SK-N-SH (cell line): ENCODE measurements at regions not wholly inside any gene's neighbourhood (a gene's known extent, or its start where the extent isn't known, plus 50 kb on each side); places are given as distances from the start of the nearest gene placed in this dataset.

Experiments
- CTCF ChIA-PET: fragments of 300-600, 350-600 bp; formaldehyde crosslinking; extraction: SDS; loops from one replicate; lab custom pipeline; 2021; lab: Yijun Ruan, JAX
- POLR2A ChIA-PET: fragments of 350-600 bp; sonication (Branson Sonifier 250); formaldehyde crosslinking; extraction: SDS; loops from one replicate; lab custom pipeline; 2020; ENCODE audit warnings: antibody characterized with exemption, inconsistent platforms; lab: Yijun Ruan, JAX
- DNase-seq: peaks from one replicate; pipeline ENCODE4 v3.0.0; 2012
- H2AFZ ChIP-seq: fragments of 200-600 bp; sonication (generic); 2 replicates; pipeline ENCODE4 v1.8.1; 2016; ENCODE audit warnings: antibody characterized with exemption, mild to moderate bottlenecking, low read depth
- H3F3A ChIP-seq: fragments of 200-600 bp; sonication (generic); replicated peaks from 2 replicates; pipeline ENCODE3; 2016; ENCODE audit warnings: antibody characterized with exemption, mild to moderate bottlenecking; ENCODE audit not compliant: insufficient read depth
- H3K27ac ChIP-seq, 2 experiments: fragments of 200-500 bp in 1 of 2; fragments of 200-600 bp in 1 of 2; sonication (Bioruptor generic) in 1 of 2; sonication (generic), shearing (Covaris generic) in 1 of 2; 2 replicates each; pipeline versions ENCODE4 v1.5.1 to v1.6.1; 2014 to 2016; ENCODE audit warnings: low read depth in 2 of 2, inconsistent platforms in 1 of 2, low read length in 1 of 2, mild to moderate bottlenecking in 1 of 2, mixed read lengths in 1 of 2
- H3K27me3 ChIP-seq: fragments of 200-600 bp; sonication (generic), shearing (Covaris generic); 2 replicates; pipeline ENCODE4 v1.6.1; 2016; ENCODE audit warnings: mixed run types; ENCODE audit not compliant: insufficient read depth
- H3K36me3 ChIP-seq, 2 experiments: fragments of 200-500 bp in 1 of 2; fragments of 200-600 bp in 1 of 2; sonication (Bioruptor generic) in 1 of 2; sonication (generic) in 1 of 2; replicated peaks in 1 of 2; 2 replicates each; pipeline versions ENCODE3 to v1.5.1; 2014 to 2016; ENCODE audit warnings: low read length in 1 of 2, mild to moderate bottlenecking in 1 of 2; ENCODE audit not compliant: insufficient read depth in 2 of 2, control insufficient read depth in 1 of 2
- H3K4me1 ChIP-seq, 2 experiments: fragments of 200-500 bp in 1 of 2; fragments of 200-600 bp in 1 of 2; sonication (Bioruptor generic) in 1 of 2; sonication (generic), shearing (Covaris generic) in 1 of 2; 2 replicates each; pipeline versions ENCODE4 v1.5.1 to v1.6.1; 2014 to 2016; ENCODE audit warnings: low read depth in 1 of 2, low read length in 1 of 2, mixed run types in 1 of 2; ENCODE audit not compliant: insufficient read depth in 2 of 2, control insufficient read depth in 1 of 2
- H3K4me2 ChIP-seq: fragments of 200-600 bp; sonication (generic), shearing (Covaris generic); 2 replicates; pipeline ENCODE4 v1.6.1; 2017; ENCODE audit warnings: mixed run types
- H3K4me3 ChIP-seq, 2 experiments: fragments of 200-500 bp in 1 of 2; fragments of 200-600 bp in 1 of 2; sonication (Bioruptor generic) in 1 of 2; sonication (generic), shearing (Covaris generic) in 1 of 2; 2 replicates each; pipeline versions ENCODE4 v1.5.1 to v1.8.1; 2014 to 2016; ENCODE audit warnings: low read depth in 2 of 2, inconsistent platforms in 1 of 2, low read length in 1 of 2, mild to moderate bottlenecking in 1 of 2, mixed read lengths in 1 of 2, moderate library complexity in 1 of 2
- H3K79me2 ChIP-seq: fragments of 200-600 bp; sonication (generic); 2 replicates; pipeline ENCODE4 v1.8.1; 2017; ENCODE audit warnings: mild to moderate bottlenecking; ENCODE audit not compliant: insufficient read depth
- H3K9ac ChIP-seq: fragments of 200-600 bp; sonication (generic); 2 replicates; pipeline ENCODE4 v1.6.1; 2017; ENCODE audit warnings: mixed run types
- H3K9me2 ChIP-seq: fragments of 200-600 bp; sonication (generic); 2 replicates; pipeline ENCODE4 v1.6.1; 2017; ENCODE audit warnings: mixed run types
- H3K9me3 ChIP-seq: fragments of 200-600 bp; sonication (generic); 2 replicates; pipeline ENCODE4 v1.6.1; 2017; ENCODE audit warnings: mixed run types, mild to moderate bottlenecking, moderate library complexity
- H4K20me1 ChIP-seq: fragments of 200-600 bp; sonication (generic); 2 replicates; pipeline ENCODE4 v1.6.1; 2017; ENCODE audit warnings: mild to moderate bottlenecking, mixed run types; ENCODE audit not compliant: insufficient read depth
- EZH2phosphoT487 ChIP-seq: fragments of 200-600 bp; sonication (generic); IDR thresholded peaks from 2 replicates; pipeline ENCODE4 v1.6.1; 2017; ENCODE audit warnings: low read depth, mixed run types, mild to moderate bottlenecking, antibody characterized with exemption, moderate library complexity, borderline replicate concordance
- FOXJ3 ChIP-seq: sonication (generic); formaldehyde crosslinking; IDR thresholded peaks from 2 replicates; pipeline ENCODE4 v1.5.1; 2020; ENCODE audit warnings: mild to moderate bottlenecking, missing genetic modification reagents
- GATA2 ChIP-seq: sonication (generic); formaldehyde crosslinking; IDR thresholded peaks from 2 replicates; pipeline ENCODE4 v1.5.0; 2020; ENCODE audit warnings: mild to moderate bottlenecking, missing genetic modification reagents
- MAX ChIP-seq: IDR thresholded peaks from 2 replicates; pipeline ENCODE4 v1.4.0; 2012; ENCODE audit warnings: low read depth
- MXI1 ChIP-seq: IDR thresholded peaks from 2 replicates; pipeline ENCODE4 v1.6.1; 2012; ENCODE audit warnings: mild to moderate bottlenecking, low read depth, low read length, improper control_type of control experiment
- NFIC ChIP-seq: IDR thresholded peaks from 2 replicates; pipeline ENCODE4 v1.4.0; 2012; ENCODE audit warnings: borderline replicate concordance
- NRF1 ChIP-seq: IDR thresholded peaks from 2 replicates; pipeline ENCODE4 v1.6.1; 2012; ENCODE audit warnings: low read depth, mild to moderate bottlenecking, low read length
- PBX3 ChIP-seq: IDR thresholded peaks from 2 replicates; pipeline ENCODE4; 2012
- POLR2AphosphoS5 ChIP-seq: IDR thresholded peaks from 2 replicates; pipeline ENCODE4 v1.6.1; 2012; ENCODE audit warnings: low read depth, low read length
- RAD21 ChIP-seq: IDR thresholded peaks from 2 replicates; pipeline ENCODE4 v1.6.1; 2012; ENCODE audit warnings: mild to moderate bottlenecking, low read length
- RFX5 ChIP-seq: IDR thresholded peaks from 2 replicates; pipeline ENCODE4 v1.6.1; 2012; ENCODE audit warnings: mild to moderate bottlenecking, improper control_type of control experiment, low read length
- RXRA ChIP-seq: IDR thresholded peaks from 2 replicates; pipeline ENCODE4 v1.4.0; 2012; ENCODE audit warnings: low read depth, mild to moderate bottlenecking, borderline replicate concordance
- SMC3 ChIP-seq: IDR thresholded peaks from 2 replicates; pipeline ENCODE4 v1.6.1; 2012; ENCODE audit warnings: low read depth, low read length, improper control_type of control experiment
- TAF1 ChIP-seq: IDR thresholded peaks from 2 replicates; pipeline ENCODE4 v1.6.1; 2012; ENCODE audit warnings: low read depth, mild to moderate bottlenecking, low read length, moderate library complexity, borderline replicate concordance
- TCF12 ChIP-seq: IDR thresholded peaks from 2 replicates; pipeline ENCODE4 v1.4.0; 2012
- USF1 ChIP-seq: IDR thresholded peaks from 2 replicates; pipeline ENCODE4 v1.4.0; 2012; ENCODE audit warnings: low read depth, borderline replicate concordance
- WGBS: methylation state at CpG from one replicate; pipeline ENCODE4 v1.1.6; 2017; ENCODE audit warnings: low lambda C conversion rate; 5-methylcytosine and 5-hydroxymethylcytosine counted together

- 47% methylated on average over 1 of the region's 1 CpG for WGBS
- Histone ChIP-seq H3K36me3 (no peaks in the 10 kb centered on the region), H3K9me3 (no peaks in the 10 kb centered on the region), H3K9ac (no peak overlapping the region), H3K9me2 (no peaks in the 10 kb centered on the region), H3K4me3 (no peak overlapping the region), H3F3A (no peaks in the 10 kb centered on the region), H3K79me2 (no peaks in the 10 kb centered on the region), H3K27ac (no peak overlapping the region), H3K4me2 (no peak overlapping the region), H4K20me1 (no peaks in the 10 kb centered on the region), H3K27me3 (no peaks in the 10 kb centered on the region), H3K4me1 (no peaks in the 10 kb centered on the region), H2AFZ (no peak overlapping the region)
- POLR2A ChIA-PET = no interaction called here
- TF ChIP-seq GATA2 (CRISPR knock-in tag) (no peak), POLR2AphosphoS5 (no peak), RAD21 (no peak), RFX5 (no peak), USF1 (no peak), RXRA (no peak), FOXJ3 (CRISPR knock-in tag) (no peak), EZH2phosphoT487 (no peak), MXI1 (no peak), PBX3 (no peak), SMC3 (no peak), TCF12 (no peak), MAX (no peak), NRF1 (no peak)
- no peak for DNase-seq
- CTCF ChIA-PET = interaction anchor here (1.2 to 1.6 kb wide), 2 partner anchors 11 to 17 kb away, joined by 9 to 10 read pairs; no protein-coding TSS in a partner anchor
These were observed 362.7 kb downstream of the REEP3 start for GRCh38 chr10:63883861-63884260.

GRCh38 chr10:63884426-63884825, 363.2 kb downstream of the REEP3 start:
- no peak overlapping the region for H3K27ac ChIP-seq
- H3K9ac ChIP-seq = no peak overlapping the region
- no peaks in the 10 kb centered on the region for H3K9me3 ChIP-seq
- H4K20me1 ChIP-seq = no peaks in the 10 kb centered on the region
- H3K9me2 ChIP-seq = no peaks in the 10 kb centered on the region
- H3F3A ChIP-seq = no peaks in the 10 kb centered on the region
- H3K4me3 ChIP-seq = no peak overlapping the region
- DNase-seq = no peak
- ChIA-PET CTCF (interaction anchor here (1.8 kb wide), 1 partner anchor 18 kb away, joined by 8 read pairs; no protein-coding TSS in a partner anchor), POLR2A (no interaction called here)
- TF ChIP-seq NFIC (no peak), TAF1 (no peak)
- H3K36me3 ChIP-seq = no peaks in the 10 kb centered on the region
- H3K4me1 ChIP-seq = no peaks in the 10 kb centered on the region
- no peak overlapping the region for H2AFZ ChIP-seq
- 54% methylated on average over 2 of the region's 2 CpGs for WGBS
- no peaks in the 10 kb centered on the region for H3K27me3 ChIP-seq
- H3K4me2 ChIP-seq = no peak overlapping the region
- no peaks in the 10 kb centered on the region for H3K79me2 ChIP-seq
